GM12878 (cell line): ENCODE measurements at regions not wholly inside any gene's neighbourhood (a gene's known extent, or its start where the extent isn't known, plus 50 kb on each side); places are given as distances from the start of the nearest gene placed in this dataset.

Experiments used
- ATAC-seq: fragments of 200-7000 bp; cut with Tn5 transposase; 3 replicates; pipeline ENCODE4 v1.9.1; 2020; ENCODE audit warnings: mild to moderate bottlenecking, moderate library complexity
- BruUV-seq: library from RNA; stranded (reverse); fragments of 400-500 nt; replicated peaks from 2 replicates; lab custom pipeline; 2021; lab: Mats Ljungman, UMichigan
- CTCF ChIA-PET: fragments of 300-600 bp; sonication (Branson Sonifier 250); formaldehyde crosslinking; extraction: SDS; loops from one replicate; lab custom pipeline; 2021; ENCODE audit warnings: inconsistent platforms; lab: Yijun Ruan, JAX
- POLR2A ChIA-PET: fragments of 350-600 bp; formaldehyde crosslinking; extraction: SDS; loops from one replicate; lab custom pipeline; 2021; ENCODE audit warnings: inconsistent platforms; lab: Charles Lee
- RAD21 ChIA-PET: fragments of 300-600 bp; sonication (Branson Sonifier 250); formaldehyde crosslinking; loops from one replicate; lab custom pipeline; 2023; ENCODE audit warnings: antibody characterized with exemption; ENCODE audit not compliant: unreplicated experiment; lab: Charles Lee
- SMC1A ChIA-PET: fragments of 300-600 bp; sonication (Branson Sonifier 250); formaldehyde crosslinking; loops from one replicate; lab custom pipeline; 2023; ENCODE audit not compliant: unreplicated experiment, uncharacterized antibody; lab: Charles Lee
- DNase-seq: peaks from one replicate; pipeline ENCODE4 v3.0.0-alpha.2; 2011; ENCODE audit warnings: low read depth, low spot score
- FAIRE-seq: peaks from 3 replicates; lab custom pipeline; 2011; peaks lifted over from hg19 to GRCh38; lab: Jason Lieb, UNC
- H2AFZ ChIP-seq: 2 replicates; pipeline ENCODE4 v1.6.0; 2011; ENCODE audit warnings: low read depth, low read length, control low read depth; ENCODE audit not compliant: control insufficient read depth
- H3K27ac ChIP-seq: 2 replicates; pipeline ENCODE4 v1.5.1; 2011; ENCODE audit warnings: control low read depth; ENCODE audit not compliant: control insufficient read depth, insufficient read depth
- H3K27me3 ChIP-seq, 2 experiments: replicated peaks in 1 of 2; 2 replicates each; pipeline versions ENCODE4 v1.6.0 to v1.6.1; 2011; ENCODE audit warnings: low read length in 1 of 2; ENCODE audit not compliant: control insufficient read depth in 2 of 2, insufficient read depth in 2 of 2
- H3K36me3 ChIP-seq, 2 experiments: 2 replicates each; pipeline ENCODE4 v1.5.1; 2011; ENCODE audit warnings: low read length in 1 of 2; ENCODE audit not compliant: control insufficient read depth in 2 of 2, insufficient read depth in 2 of 2
- H3K4me1 ChIP-seq: 2 replicates; pipeline ENCODE4 v1.6.1; 2011; ENCODE audit warnings: mild to moderate bottlenecking, low read length, moderate library complexity, mixed read lengths; ENCODE audit not compliant: control insufficient read depth, insufficient read depth
- H3K4me2 ChIP-seq: 2 replicates; pipeline ENCODE4 v1.6.0; 2011; ENCODE audit warnings: control low read depth; ENCODE audit not compliant: control insufficient read depth, insufficient read depth
- H3K4me3 ChIP-seq: fragments of 200-600 bp; sonication (generic); 2 replicates; pipeline ENCODE4 v1.5.1; 2016
- H3K79me2 ChIP-seq: 2 replicates; pipeline ENCODE4 v1.6.0; 2011; ENCODE audit warnings: low read length; ENCODE audit not compliant: control insufficient read depth, insufficient read depth
- H3K9ac ChIP-seq: 2 replicates; pipeline ENCODE4 v1.8.0; 2011; ENCODE audit warnings: low read length, control low read depth, mixed read lengths; ENCODE audit not compliant: control insufficient read depth, insufficient read depth
- H3K9me3 ChIP-seq: replicated peaks from 3 replicates; pipeline ENCODE4 v1.5.1; 2011; ENCODE audit warnings: mild to moderate bottlenecking, low read length; ENCODE audit not compliant: control insufficient read depth, insufficient read depth
- H4K20me1 ChIP-seq: 2 replicates; pipeline ENCODE4 v1.6.0; 2011; ENCODE audit not compliant: control insufficient read depth, insufficient read depth
- ATF3 ChIP-seq: IDR thresholded peaks from 2 replicates; pipeline ENCODE4 v1.6.1; 2011; ENCODE audit warnings: low read depth, mild to moderate bottlenecking, low read length, moderate library complexity, borderline replicate concordance; ENCODE audit errors: extremely low read depth
- BACH1 ChIP-seq: fragments of 450-650 bp; IDR thresholded peaks from 2 replicates; pipeline ENCODE4 v1.6.1; 2017; ENCODE audit warnings: mild to moderate bottlenecking, borderline replicate concordance
- CREB1 ChIP-seq: IDR thresholded peaks from 2 replicates; pipeline ENCODE4 v1.6.1; 2012; ENCODE audit warnings: low read depth, mild to moderate bottlenecking, inconsistent platforms
- HDGF ChIP-seq: fragments of 450-650 bp; IDR thresholded peaks from 2 replicates; pipeline ENCODE4 v1.6.1; 2016; ENCODE audit warnings: antibody characterized with exemption
- RUNX3 ChIP-seq: IDR thresholded peaks from 2 replicates; pipeline ENCODE4 v1.6.1; 2012; ENCODE audit warnings: low read length, inconsistent platforms
- SMAD1 ChIP-seq: fragments of 450-650 bp; IDR thresholded peaks from 2 replicates; pipeline ENCODE4 v1.6.1; 2018; ENCODE audit warnings: mild to moderate bottlenecking, low read depth; ENCODE audit not compliant: partially characterized antibody
- SP1 ChIP-seq: IDR thresholded peaks from one replicate; pipeline ENCODE4 v1.6.1; 2011; ENCODE audit warnings: low read depth, low read length
- SPI1 ChIP-seq: IDR thresholded peaks from 2 replicates; pipeline ENCODE4 v1.6.1; 2011; ENCODE audit warnings: low read depth, mild to moderate bottlenecking, low read length, moderate library complexity, borderline replicate concordance; ENCODE audit not compliant: insufficient read depth
- SREBF1 ChIP-seq: IDR thresholded peaks from 2 replicates; pipeline ENCODE4 v1.6.1; 2012; ENCODE audit warnings: mild to moderate bottlenecking, low read length
- TARDBP ChIP-seq: IDR thresholded peaks from 2 replicates; pipeline ENCODE4 v1.6.1; 2016; ENCODE audit warnings: borderline replicate concordance
- ZNF24 ChIP-seq: fragments of 450-650 bp; IDR thresholded peaks from 2 replicates; pipeline ENCODE4 v1.6.1; 2017; ENCODE audit warnings: antibody characterized with exemption, mild to moderate bottlenecking
- WGBS: methylation state at CpG from one replicate; pipeline ENCODE4 v1.1.6; 2016; ENCODE audit warnings: low lambda C conversion rate; ENCODE audit not compliant: insufficient replicate concordance, insufficient coverage; ENCODE audit errors: missing lambda C conversion rate; 5-methylcytosine and 5-hydroxymethylcytosine counted together
- in situ Hi-C: fragments of 300-500 bp; cut with MboI; formaldehyde crosslinking; loops from 9 replicates; pipeline ENCODE4 v1.14.3; 2018; ENCODE audit warnings: mixed read lengths
- intact Hi-C: fragments of 100-400 bp; cut with micrococcal nuclease; formaldehyde crosslinking; loops from one replicate; pipeline ENCODE4 v1.14.2; 2022; ENCODE audit not compliant: unreplicated experiment
- TF ChIP-seq, protein P1 (sequence below): fragments of 150-350 bp; IDR thresholded peaks from 2 replicates; pipeline ENCODE4 v1.6.1; 2014; ENCODE audit warnings: mild to moderate bottlenecking, low read depth, low read length
- TF ChIP-seq, protein P2 (sequence below): fragments of 150-350 bp; IDR thresholded peaks from 2 replicates; pipeline ENCODE4 v1.6.1; 2016; ENCODE audit warnings: low read depth, low read length

DNA sequence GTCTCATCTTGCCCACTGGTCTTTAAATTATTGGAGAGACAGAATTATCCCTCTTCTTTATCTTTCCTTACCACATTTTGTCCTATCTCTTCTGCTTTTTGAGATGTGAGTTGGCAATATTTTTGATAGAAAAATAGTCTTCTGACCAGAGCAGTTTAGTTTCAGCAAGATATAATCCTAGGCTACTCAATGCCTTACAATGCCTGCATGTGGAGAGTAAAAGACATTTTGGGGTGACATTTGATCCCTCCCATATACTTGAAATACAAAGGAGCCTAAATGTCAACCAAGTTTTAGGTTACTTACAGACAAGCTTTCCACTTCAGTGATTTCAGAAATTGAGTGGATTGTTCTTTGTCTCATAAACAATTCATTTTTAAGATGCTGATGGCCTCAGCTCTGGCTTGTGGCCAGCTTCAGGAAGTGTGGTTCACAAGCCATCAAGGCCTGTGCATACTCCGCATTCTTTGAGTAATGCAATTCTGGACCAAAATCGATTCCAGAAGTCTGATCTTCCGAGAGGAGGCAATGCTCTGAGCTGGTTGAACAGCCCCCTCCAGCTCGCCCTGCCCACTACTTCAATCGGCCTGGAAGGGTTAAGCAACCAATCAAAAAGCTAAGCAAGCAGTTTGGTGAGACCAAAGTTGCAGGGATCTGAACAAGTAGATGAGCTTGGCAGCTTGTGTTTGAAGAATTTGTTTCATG is 274.4 kb downstream of the BLID start (continued):
- TF ChIP-seq ATF3: no peak
- TF ChIP-seq, protein P1, sequence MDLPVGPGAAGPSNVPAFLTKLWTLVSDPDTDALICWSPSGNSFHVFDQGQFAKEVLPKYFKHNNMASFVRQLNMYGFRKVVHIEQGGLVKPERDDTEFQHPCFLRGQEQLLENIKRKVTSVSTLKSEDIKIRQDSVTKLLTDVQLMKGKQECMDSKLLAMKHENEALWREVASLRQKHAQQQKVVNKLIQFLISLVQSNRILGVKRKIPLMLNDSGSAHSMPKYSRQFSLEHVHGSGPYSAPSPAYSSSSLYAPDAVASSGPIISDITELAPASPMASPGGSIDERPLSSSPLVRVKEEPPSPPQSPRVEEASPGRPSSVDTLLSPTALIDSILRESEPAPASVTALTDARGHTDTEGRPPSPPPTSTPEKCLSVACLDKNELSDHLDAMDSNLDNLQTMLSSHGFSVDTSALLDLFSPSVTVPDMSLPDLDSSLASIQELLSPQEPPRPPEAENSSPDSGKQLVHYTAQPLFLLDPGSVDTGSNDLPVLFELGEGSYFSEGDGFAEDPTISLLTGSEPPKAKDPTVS: no peak

- FAIRE-seq (no peak), DNase-seq (no peak), ATAC-seq (no peak)
- Histone ChIP-seq H3K9ac (no peak overlapping the region), H2AFZ (no peak overlapping the region), H3K79me2 (no peaks in the 10 kb centered on the region), H3K9me3 (no peaks in the 10 kb centered on the region), H3K4me2 (no peak overlapping the region), H3K27me3 (no peaks in the 10 kb centered on the region), H3K27ac (no peak overlapping the region), H3K4me1 (no peaks in the 10 kb centered on the region), H4K20me1 (no peaks in the 10 kb centered on the region), H3K36me3 (no peaks in the 10 kb centered on the region), H3K4me3 (no peak overlapping the region)
- POLR2A ChIA-PET: no interaction called here
- intact Hi-C loops (no loop called here), in situ Hi-C loops (no loop called here)
- RAD21 ChIA-PET: no interaction called here
- CTCF ChIA-PET: no interaction called here
- SMC1A ChIA-PET: no interaction called here
- TF ChIP-seq SPI1 (no peak), SREBF1 (no peak), SP1 (no peak), SMAD1 (no peak), CREB1 (no peak), BACH1 (no peak), ZNF24 (no peak), TARDBP (no peak), RUNX3 (no peak), HDGF (no peak), ATF3 (no peak)
- TF ChIP-seq, protein P2, sequence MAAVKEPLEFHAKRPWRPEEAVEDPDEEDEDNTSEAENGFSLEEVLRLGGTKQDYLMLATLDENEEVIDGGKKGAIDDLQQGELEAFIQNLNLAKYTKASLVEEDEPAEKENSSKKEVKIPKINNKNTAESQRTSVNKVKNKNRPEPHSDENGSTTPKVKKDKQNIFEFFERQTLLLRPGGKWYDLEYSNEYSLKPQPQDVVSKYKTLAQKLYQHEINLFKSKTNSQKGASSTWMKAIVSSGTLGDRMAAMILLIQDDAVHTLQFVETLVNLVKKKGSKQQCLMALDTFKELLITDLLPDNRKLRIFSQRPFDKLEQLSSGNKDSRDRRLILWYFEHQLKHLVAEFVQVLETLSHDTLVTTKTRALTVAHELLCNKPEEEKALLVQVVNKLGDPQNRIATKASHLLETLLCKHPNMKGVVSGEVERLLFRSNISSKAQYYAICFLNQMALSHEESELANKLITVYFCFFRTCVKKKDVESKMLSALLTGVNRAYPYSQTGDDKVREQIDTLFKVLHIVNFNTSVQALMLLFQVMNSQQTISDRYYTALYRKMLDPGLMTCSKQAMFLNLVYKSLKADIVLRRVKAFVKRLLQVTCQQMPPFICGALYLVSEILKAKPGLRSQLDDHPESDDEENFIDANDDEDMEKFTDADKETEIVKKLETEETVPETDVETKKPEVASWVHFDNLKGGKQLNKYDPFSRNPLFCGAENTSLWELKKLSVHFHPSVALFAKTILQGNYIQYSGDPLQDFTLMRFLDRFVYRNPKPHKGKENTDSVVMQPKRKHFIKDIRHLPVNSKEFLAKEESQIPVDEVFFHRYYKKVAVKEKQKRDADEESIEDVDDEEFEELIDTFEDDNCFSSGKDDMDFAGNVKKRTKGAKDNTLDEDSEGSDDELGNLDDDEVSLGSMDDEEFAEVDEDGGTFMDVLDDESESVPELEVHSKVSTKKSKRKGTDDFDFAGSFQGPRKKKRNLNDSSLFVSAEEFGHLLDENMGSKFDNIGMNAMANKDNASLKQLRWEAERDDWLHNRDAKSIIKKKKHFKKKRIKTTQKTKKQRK: no peak
- WGBS: 0% methylated on average over 1 of the region's 1 CpG
- no TSS peak for BruUV-seq
Measured at GRCh38 chr11:121839781-121840180, 276.2 kb downstream of the BLID start.
